Loucy (cell line): ENCODE measurements at regions not wholly inside any gene's neighbourhood (a gene's known extent, or its start where the extent isn't known, plus 50 kb on each side); places are given as distances from the start of the nearest gene placed in this dataset.

Experiments
- EZH2phosphoT487 ChIP-seq: fragments of 200-600 bp; IDR thresholded peaks from 2 replicates; pipeline ENCODE4 v1.6.1; 2018; ENCODE audit warnings: antibody characterized with exemption, mild to moderate bottlenecking, moderate library complexity, borderline replicate concordance
- TF ChIP-seq, protein P1 (sequence below): fragments of 200-600 bp; sonication (generic); conservative IDR thresholded peaks from 2 replicates; pipeline ENCODE4 v1.5.1; 2014; ENCODE audit warnings: mild to moderate bottlenecking, antibody characterized with exemption, low read length

GRCh38 chr2:144078802-144079724, 440.9 kb downstream of the ZEB2 start:
- TF ChIP-seq, protein P1, sequence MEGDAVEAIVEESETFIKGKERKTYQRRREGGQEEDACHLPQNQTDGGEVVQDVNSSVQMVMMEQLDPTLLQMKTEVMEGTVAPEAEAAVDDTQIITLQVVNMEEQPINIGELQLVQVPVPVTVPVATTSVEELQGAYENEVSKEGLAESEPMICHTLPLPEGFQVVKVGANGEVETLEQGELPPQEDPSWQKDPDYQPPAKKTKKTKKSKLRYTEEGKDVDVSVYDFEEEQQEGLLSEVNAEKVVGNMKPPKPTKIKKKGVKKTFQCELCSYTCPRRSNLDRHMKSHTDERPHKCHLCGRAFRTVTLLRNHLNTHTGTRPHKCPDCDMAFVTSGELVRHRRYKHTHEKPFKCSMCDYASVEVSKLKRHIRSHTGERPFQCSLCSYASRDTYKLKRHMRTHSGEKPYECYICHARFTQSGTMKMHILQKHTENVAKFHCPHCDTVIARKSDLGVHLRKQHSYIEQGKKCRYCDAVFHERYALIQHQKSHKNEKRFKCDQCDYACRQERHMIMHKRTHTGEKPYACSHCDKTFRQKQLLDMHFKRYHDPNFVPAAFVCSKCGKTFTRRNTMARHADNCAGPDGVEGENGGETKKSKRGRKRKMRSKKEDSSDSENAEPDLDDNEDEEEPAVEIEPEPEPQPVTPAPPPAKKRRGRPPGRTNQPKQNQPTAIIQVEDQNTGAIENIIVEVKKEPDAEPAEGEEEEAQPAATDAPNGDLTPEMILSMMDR, result no peak
- no peak for TF ChIP-seq EZH2phosphoT487
